ENCODE measurements at regions not wholly inside any gene's neighbourhood (a gene's known extent, or its start where the extent isn't known, plus 50 kb on each side); places are given as distances from the start of the nearest gene placed in this dataset.

DNA sequence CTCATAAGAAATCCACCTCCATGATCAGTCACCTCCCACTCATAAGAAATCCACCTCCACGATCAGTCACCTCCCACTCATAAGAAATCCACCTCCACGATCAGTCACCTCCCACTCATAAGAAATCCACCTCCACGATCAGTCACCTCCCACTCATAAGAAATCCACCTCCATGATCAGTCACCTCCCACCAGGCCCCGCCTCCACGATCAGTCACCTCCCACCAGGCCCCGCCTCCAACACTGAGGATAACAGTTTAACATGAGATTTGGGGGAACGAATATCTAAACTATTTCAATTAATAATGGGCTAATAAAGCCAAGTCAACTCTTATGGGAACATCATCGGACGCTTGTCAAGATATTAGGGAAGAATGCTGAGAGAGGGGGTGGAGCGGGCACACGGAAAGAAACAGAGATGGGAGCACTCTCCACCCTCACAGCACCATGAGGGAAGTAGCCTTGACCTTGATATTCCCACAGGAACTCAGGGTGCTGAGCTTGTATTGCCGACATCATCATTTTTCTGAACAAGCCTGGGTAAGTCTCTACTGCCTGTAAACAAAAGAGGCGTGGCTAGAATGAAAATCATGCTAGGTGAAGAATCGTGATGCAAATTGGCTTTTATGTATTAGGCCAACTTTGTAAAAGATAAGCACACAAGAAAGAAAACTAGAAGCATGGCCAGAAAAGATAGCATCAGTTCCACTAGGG lies 303.5 kb upstream of the KLF6 start:
- POLR2A ChIA-PET, result no interaction called here

More for the DNA sequence above, 303.5 kb upstream of the KLF6 start:
- ATAC-seq (no peak), DNase-seq (ENCODE audit: low spot score) (no peak)
- CTCF ChIA-PET, result no interaction called here
- Mint-ChIP-seq H3K27me3 (ENCODE audit: low read depth) (no peaks in the 10 kb centered on the region), H3K9me3 (peaks cover 7% of the 10 kb centered on the region; the same call in 1 of the 2 replicates), H3K36me3 (no peaks in the 10 kb centered on the region), H3K4me3 (no peak overlapping the region), H3K27ac (no peak overlapping the region), H3K4me1 (peaks cover 5% of the 10 kb centered on the region)
- TF ChIP-seq, protein P1, sequence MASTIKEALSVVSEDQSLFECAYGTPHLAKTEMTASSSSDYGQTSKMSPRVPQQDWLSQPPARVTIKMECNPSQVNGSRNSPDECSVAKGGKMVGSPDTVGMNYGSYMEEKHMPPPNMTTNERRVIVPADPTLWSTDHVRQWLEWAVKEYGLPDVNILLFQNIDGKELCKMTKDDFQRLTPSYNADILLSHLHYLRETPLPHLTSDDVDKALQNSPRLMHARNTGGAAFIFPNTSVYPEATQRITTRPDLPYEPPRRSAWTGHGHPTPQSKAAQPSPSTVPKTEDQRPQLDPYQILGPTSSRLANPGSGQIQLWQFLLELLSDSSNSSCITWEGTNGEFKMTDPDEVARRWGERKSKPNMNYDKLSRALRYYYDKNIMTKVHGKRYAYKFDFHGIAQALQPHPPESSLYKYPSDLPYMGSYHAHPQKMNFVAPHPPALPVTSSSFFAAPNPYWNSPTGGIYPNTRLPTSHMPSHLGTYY (CRISPR knock-in tag; IDR thresholded peaks at IDR 0.05), result no peak
- no peak for TF ChIP-seq MYBL2 (CRISPR knock-in tag; IDR thresholded peaks at IDR 0.05)
- TF ChIP-seq, protein P2, sequence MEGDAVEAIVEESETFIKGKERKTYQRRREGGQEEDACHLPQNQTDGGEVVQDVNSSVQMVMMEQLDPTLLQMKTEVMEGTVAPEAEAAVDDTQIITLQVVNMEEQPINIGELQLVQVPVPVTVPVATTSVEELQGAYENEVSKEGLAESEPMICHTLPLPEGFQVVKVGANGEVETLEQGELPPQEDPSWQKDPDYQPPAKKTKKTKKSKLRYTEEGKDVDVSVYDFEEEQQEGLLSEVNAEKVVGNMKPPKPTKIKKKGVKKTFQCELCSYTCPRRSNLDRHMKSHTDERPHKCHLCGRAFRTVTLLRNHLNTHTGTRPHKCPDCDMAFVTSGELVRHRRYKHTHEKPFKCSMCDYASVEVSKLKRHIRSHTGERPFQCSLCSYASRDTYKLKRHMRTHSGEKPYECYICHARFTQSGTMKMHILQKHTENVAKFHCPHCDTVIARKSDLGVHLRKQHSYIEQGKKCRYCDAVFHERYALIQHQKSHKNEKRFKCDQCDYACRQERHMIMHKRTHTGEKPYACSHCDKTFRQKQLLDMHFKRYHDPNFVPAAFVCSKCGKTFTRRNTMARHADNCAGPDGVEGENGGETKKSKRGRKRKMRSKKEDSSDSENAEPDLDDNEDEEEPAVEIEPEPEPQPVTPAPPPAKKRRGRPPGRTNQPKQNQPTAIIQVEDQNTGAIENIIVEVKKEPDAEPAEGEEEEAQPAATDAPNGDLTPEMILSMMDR (IDR thresholded peaks at IDR 0.05), result no peak
- TF ChIP-seq KAT7 (CRISPR knock-in tag; IDR thresholded peaks at IDR 0.05; ENCODE audit: borderline replicate concordance), result no peak
- TF ChIP-seq, protein P3, sequence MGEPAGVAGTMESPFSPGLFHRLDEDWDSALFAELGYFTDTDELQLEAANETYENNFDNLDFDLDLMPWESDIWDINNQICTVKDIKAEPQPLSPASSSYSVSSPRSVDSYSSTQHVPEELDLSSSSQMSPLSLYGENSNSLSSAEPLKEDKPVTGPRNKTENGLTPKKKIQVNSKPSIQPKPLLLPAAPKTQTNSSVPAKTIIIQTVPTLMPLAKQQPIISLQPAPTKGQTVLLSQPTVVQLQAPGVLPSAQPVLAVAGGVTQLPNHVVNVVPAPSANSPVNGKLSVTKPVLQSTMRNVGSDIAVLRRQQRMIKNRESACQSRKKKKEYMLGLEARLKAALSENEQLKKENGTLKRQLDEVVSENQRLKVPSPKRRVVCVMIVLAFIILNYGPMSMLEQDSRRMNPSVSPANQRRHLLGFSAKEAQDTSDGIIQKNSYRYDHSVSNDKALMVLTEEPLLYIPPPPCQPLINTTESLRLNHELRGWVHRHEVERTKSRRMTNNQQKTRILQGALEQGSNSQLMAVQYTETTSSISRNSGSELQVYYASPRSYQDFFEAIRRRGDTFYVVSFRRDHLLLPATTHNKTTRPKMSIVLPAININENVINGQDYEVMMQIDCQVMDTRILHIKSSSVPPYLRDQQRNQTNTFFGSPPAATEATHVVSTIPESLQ (CRISPR knock-in tag; IDR thresholded peaks at IDR 0.05), result no peak
- TF ChIP-seq, protein P4, sequence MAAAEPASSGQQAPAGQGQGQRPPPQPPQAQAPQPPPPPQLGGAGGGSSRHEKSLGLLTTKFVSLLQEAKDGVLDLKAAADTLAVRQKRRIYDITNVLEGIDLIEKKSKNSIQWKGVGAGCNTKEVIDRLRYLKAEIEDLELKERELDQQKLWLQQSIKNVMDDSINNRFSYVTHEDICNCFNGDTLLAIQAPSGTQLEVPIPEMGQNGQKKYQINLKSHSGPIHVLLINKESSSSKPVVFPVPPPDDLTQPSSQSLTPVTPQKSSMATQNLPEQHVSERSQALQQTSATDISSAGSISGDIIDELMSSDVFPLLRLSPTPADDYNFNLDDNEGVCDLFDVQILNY (CRISPR knock-in tag; IDR thresholded peaks at IDR 0.05), result no peak
- TF ChIP-seq ZNF263 (CRISPR knock-in tag; IDR thresholded peaks at IDR 0.05; ENCODE audit: low read depth), result no peak
- no peak for TF ChIP-seq CREM (CRISPR knock-in tag; IDR thresholded peaks at IDR 0.05)
- no peak for TF ChIP-seq MXD4 (CRISPR knock-in tag; IDR thresholded peaks at IDR 0.05; ENCODE audit: borderline replicate concordance)
- no peak for TF ChIP-seq TCF7 (CRISPR knock-in tag; IDR thresholded peaks at IDR 0.05; ENCODE audit: low read depth)
- TF ChIP-seq NR3C1 (CRISPR knock-in tag; conservative IDR thresholded peaks at IDR 0.05; ENCODE audit: low read depth), result no peak
- TF ChIP-seq, protein P5, sequence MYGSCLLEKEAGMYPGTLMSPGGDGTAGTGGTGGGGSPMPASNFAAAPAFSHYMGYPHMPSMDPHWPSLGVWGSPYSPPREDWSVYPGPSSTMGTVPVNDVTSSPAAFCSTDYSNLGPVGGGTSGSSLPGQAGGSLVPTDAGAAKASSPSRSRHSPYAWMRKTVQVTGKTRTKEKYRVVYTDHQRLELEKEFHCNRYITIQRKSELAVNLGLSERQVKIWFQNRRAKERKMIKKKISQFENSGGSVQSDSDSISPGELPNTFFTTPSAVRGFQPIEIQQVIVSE (CRISPR knock-in tag; IDR thresholded peaks at IDR 0.05; ENCODE audit: borderline replicate concordance), result no peak
- TF ChIP-seq, protein P6, sequence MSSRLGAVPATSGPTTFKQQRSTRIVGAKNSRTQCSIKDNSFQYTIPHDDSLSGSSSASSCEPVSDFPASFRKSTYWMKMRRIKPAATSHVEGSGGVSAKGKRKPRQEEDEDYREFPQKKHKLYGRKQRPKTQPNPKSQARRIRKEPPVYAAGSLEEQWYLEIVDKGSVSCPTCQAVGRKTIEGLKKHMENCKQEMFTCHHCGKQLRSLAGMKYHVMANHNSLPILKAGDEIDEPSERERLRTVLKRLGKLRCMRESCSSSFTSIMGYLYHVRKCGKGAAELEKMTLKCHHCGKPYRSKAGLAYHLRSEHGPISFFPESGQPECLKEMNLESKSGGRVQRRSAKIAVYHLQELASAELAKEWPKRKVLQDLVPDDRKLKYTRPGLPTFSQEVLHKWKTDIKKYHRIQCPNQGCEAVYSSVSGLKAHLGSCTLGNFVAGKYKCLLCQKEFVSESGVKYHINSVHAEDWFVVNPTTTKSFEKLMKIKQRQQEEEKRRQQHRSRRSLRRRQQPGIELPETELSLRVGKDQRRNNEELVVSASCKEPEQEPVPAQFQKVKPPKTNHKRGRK (CRISPR knock-in tag; IDR thresholded peaks at IDR 0.05; ENCODE audit: borderline replicate concordance), result no peak
- TF ChIP-seq JUN (CRISPR knock-in tag; IDR thresholded peaks at IDR 0.05), result no peak
- TF ChIP-seq, protein P7, sequence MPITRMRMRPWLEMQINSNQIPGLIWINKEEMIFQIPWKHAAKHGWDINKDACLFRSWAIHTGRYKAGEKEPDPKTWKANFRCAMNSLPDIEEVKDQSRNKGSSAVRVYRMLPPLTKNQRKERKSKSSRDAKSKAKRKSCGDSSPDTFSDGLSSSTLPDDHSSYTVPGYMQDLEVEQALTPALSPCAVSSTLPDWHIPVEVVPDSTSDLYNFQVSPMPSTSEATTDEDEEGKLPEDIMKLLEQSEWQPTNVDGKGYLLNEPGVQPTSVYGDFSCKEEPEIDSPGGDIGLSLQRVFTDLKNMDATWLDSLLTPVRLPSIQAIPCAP (CRISPR knock-in tag; IDR thresholded peaks at IDR 0.05), result no peak
- no peak for TF ChIP-seq ZBTB21 (CRISPR knock-in tag; IDR thresholded peaks at IDR 0.05; ENCODE audit: borderline replicate concordance)
- TF ChIP-seq TEAD4 (CRISPR knock-in tag; IDR thresholded peaks at IDR 0.05), result no peak
- TF ChIP-seq ZNF138 (CRISPR knock-in tag; conservative IDR thresholded peaks at IDR 0.05), result no peak
- no peak for TF ChIP-seq CBFB (CRISPR knock-in tag; IDR thresholded peaks at IDR 0.05; ENCODE audit: low read depth)
- TF ChIP-seq FOXJ3 (CRISPR knock-in tag; IDR thresholded peaks at IDR 0.05; ENCODE audit: borderline replicate concordance), result no peak
